Caco-2 (cell line): ENCODE measurements at regions not wholly inside any gene's neighbourhood (a gene's known extent, or its start where the extent isn't known, plus 50 kb on each side); places are given as distances from the start of the nearest gene placed in this dataset.

Experiments
- BruUV-seq: library from RNA; stranded (reverse); fragments of 400-500 nt; replicated peaks from 2 replicates; lab custom pipeline; 2021; lab: Mats Ljungman, UMichigan
- CTCF ChIA-PET: fragments of 300-600 bp; sonication (Branson Sonifier 250); formaldehyde crosslinking; loops from one replicate; lab custom pipeline; 2022; ENCODE audit warnings: antibody characterized with exemption; lab: Charles Lee
- POLR2A ChIA-PET: fragments of 300-600 bp; sonication (Branson Sonifier 250); formaldehyde crosslinking; loops from one replicate; lab custom pipeline; 2022; ENCODE audit warnings: antibody characterized with exemption; lab: Charles Lee
- DNase-seq, 2 experiments: peaks; one replicate each; pipeline versions ENCODE4 v3.0.0 to v3.0.0-alpha.2; 2020 to 2022
- H3K27me3 ChIP-seq: replicated peaks from 2 replicates; pipeline ENCODE4 v1.6.0; 2011; ENCODE audit warnings: low read length; ENCODE audit not compliant: control insufficient read depth, insufficient read depth
- H3K36me3 ChIP-seq: 2 replicates; pipeline ENCODE4 v1.5.1; 2011; ENCODE audit warnings: low read length; ENCODE audit not compliant: control insufficient read depth, insufficient read depth
- H3K4me1 ChIP-seq: fragments of 250-450 bp; sonication (Bioruptor Pico); 2 replicates; pipeline ENCODE4 v1.5.1; 2020; ENCODE audit warnings: mild to moderate bottlenecking
- H3K4me3 ChIP-seq: 2 replicates; pipeline ENCODE4 v1.5.1; 2011; ENCODE audit warnings: low read depth, mild to moderate bottlenecking, control low read depth, low read length
- H3K9me3 ChIP-seq: fragments of 250-450 bp; sonication (Bioruptor Pico); 2 replicates; pipeline ENCODE4 v1.5.1; 2020; ENCODE audit warnings: mild to moderate bottlenecking, moderate library complexity
- H3K27ac Mint-ChIP-seq: one replicate; pipeline ENCODE4 v1.8.0; 2022; ENCODE audit warnings: mixed read lengths; ENCODE audit not compliant: unreplicated experiment
- H3K27me3 Mint-ChIP-seq: one replicate; pipeline ENCODE4 v1.8.0; 2022; ENCODE audit warnings: mixed read lengths; ENCODE audit not compliant: insufficient read depth, unreplicated experiment
- H3K36me3 Mint-ChIP-seq: one replicate; pipeline ENCODE4 v1.8.0; 2022; ENCODE audit warnings: mild to moderate bottlenecking, mixed read lengths; ENCODE audit not compliant: insufficient read depth, unreplicated experiment
- H3K4me1 Mint-ChIP-seq: one replicate; pipeline ENCODE4 v1.8.0; 2022; ENCODE audit warnings: low read depth, mixed read lengths; ENCODE audit not compliant: unreplicated experiment
- H3K4me3 Mint-ChIP-seq: one replicate; pipeline ENCODE4 v1.8.0; 2022; ENCODE audit warnings: mild to moderate bottlenecking, moderate library complexity, mixed read lengths; ENCODE audit not compliant: unreplicated experiment
- H3K9me3 Mint-ChIP-seq: one replicate; pipeline ENCODE4 v1.8.0; 2022; ENCODE audit warnings: mixed read lengths; ENCODE audit not compliant: unreplicated experiment
- intact Hi-C: fragments of 100-400 bp; cut with micrococcal nuclease; formaldehyde crosslinking; loops from one replicate; pipeline ENCODE4 v1.10.0; 2022; ENCODE audit not compliant: unreplicated experiment
- TF ChIP-seq, protein P1 (sequence below), 2 experiments: fragments of 200-600 bp in 1 of 2; IDR thresholded peaks; 1 replicate in 1 of 2; 2 replicates in 1 of 2; pipeline versions ENCODE4 v1.5.1 to v1.8.0; 2011 to 2022; ENCODE audit warnings: antibody characterized with exemption in 1 of 2, control low read depth in 1 of 2, inconsistent platforms in 1 of 2, low read depth in 1 of 2, low read length in 1 of 2, mild to moderate bottlenecking in 1 of 2, moderate library complexity in 1 of 2; ENCODE audit not compliant: insufficient read depth in 1 of 2, severe bottlenecking in 1 of 2, unreplicated experiment in 1 of 2

DNA sequence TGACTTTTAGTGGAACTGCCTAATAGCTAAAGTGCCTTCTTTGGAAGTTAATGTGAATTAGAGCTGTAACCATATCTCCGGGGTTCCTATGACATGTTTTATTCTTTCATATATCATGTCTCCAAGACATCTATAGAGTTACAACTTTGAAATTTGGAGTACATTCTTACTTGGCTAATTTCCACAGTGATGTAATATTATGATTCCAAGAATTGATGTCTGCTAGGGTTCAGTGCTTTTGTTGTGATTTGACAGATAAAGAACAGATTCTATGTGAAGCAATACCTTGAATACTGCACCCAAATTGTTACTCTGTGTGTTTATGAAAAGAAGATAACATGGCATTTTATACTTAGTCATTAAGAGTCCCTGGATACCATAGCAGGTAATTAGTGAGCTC is 934.3 kb downstream of the NTRK3 start:
- BruUV-seq, result no TSS peak
- peaks cover 7% of the 10 kb centered on the region for H3K4me1 Mint-ChIP-seq
- ChIA-PET POLR2A (no interaction called here), CTCF (no interaction called here)
- intact Hi-C loops, result no loop called here
- Histone ChIP-seq H3K9me3 (no peaks in the 10 kb centered on the region), H3K36me3 (no peaks in the 10 kb centered on the region), H3K4me3 (no peak overlapping the region), H3K4me1 (no peaks in the 10 kb centered on the region), H3K27me3 (no peaks in the 10 kb centered on the region)
- peaks cover 13% of the 10 kb centered on the region for H3K27me3 Mint-ChIP-seq
- no peak for DNase-seq
- no peaks in the 10 kb centered on the region for H3K36me3 Mint-ChIP-seq
- H3K9me3 Mint-ChIP-seq, result no peaks in the 10 kb centered on the region
- TF ChIP-seq, protein P1, sequence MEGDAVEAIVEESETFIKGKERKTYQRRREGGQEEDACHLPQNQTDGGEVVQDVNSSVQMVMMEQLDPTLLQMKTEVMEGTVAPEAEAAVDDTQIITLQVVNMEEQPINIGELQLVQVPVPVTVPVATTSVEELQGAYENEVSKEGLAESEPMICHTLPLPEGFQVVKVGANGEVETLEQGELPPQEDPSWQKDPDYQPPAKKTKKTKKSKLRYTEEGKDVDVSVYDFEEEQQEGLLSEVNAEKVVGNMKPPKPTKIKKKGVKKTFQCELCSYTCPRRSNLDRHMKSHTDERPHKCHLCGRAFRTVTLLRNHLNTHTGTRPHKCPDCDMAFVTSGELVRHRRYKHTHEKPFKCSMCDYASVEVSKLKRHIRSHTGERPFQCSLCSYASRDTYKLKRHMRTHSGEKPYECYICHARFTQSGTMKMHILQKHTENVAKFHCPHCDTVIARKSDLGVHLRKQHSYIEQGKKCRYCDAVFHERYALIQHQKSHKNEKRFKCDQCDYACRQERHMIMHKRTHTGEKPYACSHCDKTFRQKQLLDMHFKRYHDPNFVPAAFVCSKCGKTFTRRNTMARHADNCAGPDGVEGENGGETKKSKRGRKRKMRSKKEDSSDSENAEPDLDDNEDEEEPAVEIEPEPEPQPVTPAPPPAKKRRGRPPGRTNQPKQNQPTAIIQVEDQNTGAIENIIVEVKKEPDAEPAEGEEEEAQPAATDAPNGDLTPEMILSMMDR (IDR thresholded peaks at IDR 0.05; ENCODE audit: insufficient read depth in 1 of 2, low read depth in 1 of 2, low read length in 1 of 2, severe bottlenecking in 1 of 2, unreplicated experiment in 1 of 2), result no peak
- H3K4me3 Mint-ChIP-seq, result no peak overlapping the region
- H3K27ac Mint-ChIP-seq, result no peak overlapping the region

GRCh38 chr15:87317900-87318299 is 938.6 kb downstream of the NTRK3 start:
- intact Hi-C loops, result no loop called here
- Mint-ChIP-seq H3K27me3 (peaks cover 13% of the 10 kb centered on the region), H3K9me3 (no peaks in the 10 kb centered on the region), H3K36me3 (no peaks in the 10 kb centered on the region), H3K4me1 (peaks cover 7% of the 10 kb centered on the region), H3K4me3 (no peak overlapping the region), H3K27ac (no peak overlapping the region)
- Histone ChIP-seq H3K36me3 (no peaks in the 10 kb centered on the region), H3K27me3 (no peaks in the 10 kb centered on the region), H3K4me1 (no peaks in the 10 kb centered on the region), H3K4me3 (no peak overlapping the region), H3K9me3 (no peaks in the 10 kb centered on the region)
- BruUV-seq, result no TSS peak
- DNase-seq, result no peak
- POLR2A ChIA-PET, result no interaction called here
- CTCF ChIA-PET, result no interaction called here
- TF ChIP-seq, protein P1 (IDR thresholded peaks at IDR 0.05; ENCODE audit: insufficient read depth in 1 of 2, low read depth in 1 of 2, low read length in 1 of 2, severe bottlenecking in 1 of 2, unreplicated experiment in 1 of 2), result no peak

DNA sequence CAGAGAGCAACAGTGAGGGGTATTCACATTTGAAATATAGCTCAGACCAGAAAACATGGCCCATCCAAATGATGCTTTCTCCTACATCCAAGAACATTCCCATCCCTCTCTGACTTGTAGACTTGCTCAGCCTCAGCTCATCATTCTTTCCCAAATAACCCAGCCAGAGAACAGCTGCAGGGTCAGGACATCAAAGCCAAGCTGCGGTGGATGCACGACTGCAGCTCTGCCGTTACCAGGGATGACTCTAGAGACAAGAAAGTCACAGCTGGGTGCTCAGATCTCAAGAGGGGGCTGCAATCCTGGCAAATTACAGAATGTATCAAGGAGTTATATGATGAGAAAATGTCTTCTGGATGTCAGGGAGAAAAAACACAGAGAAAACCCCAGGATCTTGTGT is 944.3 kb downstream of the NTRK3 start:
- intact Hi-C loops, result no loop called here
- CTCF ChIA-PET, result no interaction called here
- no peak overlapping the region for H3K4me3 Mint-ChIP-seq
- no peaks in the 10 kb centered on the region for H3K36me3 Mint-ChIP-seq
- Histone ChIP-seq H3K4me3 (no peak overlapping the region), H3K4me1 (no peaks in the 10 kb centered on the region), H3K36me3 (no peaks in the 10 kb centered on the region), H3K27me3 (no peaks in the 10 kb centered on the region), H3K9me3 (no peaks in the 10 kb centered on the region)
- peaks cover under 1% of the 10 kb centered on the region for H3K27me3 Mint-ChIP-seq
- no peaks in the 10 kb centered on the region for H3K4me1 Mint-ChIP-seq
- no peaks in the 10 kb centered on the region for H3K9me3 Mint-ChIP-seq
- no peak for DNase-seq
- POLR2A ChIA-PET, result no interaction called here
- TF ChIP-seq, protein P1 (IDR thresholded peaks at IDR 0.05; ENCODE audit: insufficient read depth in 1 of 2, low read depth in 1 of 2, low read length in 1 of 2, severe bottlenecking in 1 of 2, unreplicated experiment in 1 of 2), result no peak
- no peak overlapping the region for H3K27ac Mint-ChIP-seq
- no TSS peak for BruUV-seq
